GM11168 (cell line): ENCODE measurements at regions not wholly inside any gene's neighbourhood (a gene's known extent, or its start where the extent isn't known, plus 50 kb on each side); places are given as distances from the start of the nearest gene placed in this dataset.

Experiments
- in situ Hi-C: fragments of 300-500 bp; cut with MboI; formaldehyde crosslinking; loops from one replicate; pipeline ENCODE4 v1.12.0; 2022; ENCODE audit warnings: low sequenced_read_pairs; ENCODE audit not compliant: unreplicated experiment

- in situ Hi-C loops: no loop called here
Measured at GRCh38 chr21:16279731-16280581, 550.2 kb downstream of the USP25 start.

DNA sequence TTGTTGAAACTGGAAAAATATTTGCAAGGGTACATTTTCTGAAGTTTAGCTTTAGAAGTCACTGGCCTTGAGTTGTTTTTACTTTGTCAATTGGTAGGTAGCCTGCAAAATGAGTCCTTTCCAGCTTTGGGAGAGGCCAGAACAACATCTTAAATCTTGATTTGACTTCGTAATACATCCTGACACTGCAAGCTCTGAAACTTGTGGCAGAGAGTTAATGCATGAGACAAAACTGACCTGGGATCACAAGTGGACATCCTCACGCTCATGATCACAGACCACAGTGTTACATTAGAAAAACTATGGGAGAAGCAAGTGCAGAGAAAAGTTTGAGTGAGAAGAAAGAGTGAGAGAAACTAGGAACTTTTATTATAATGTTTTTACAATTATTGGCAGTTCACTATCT, 550.9 kb downstream of the USP25 start:
- in situ Hi-C loops: no loop called here

- in situ Hi-C loops: no loop called here
Measured at GRCh38 chr21:16283516-16283915, 553.7 kb downstream of the USP25 start.

GRCh38 chr21:16285605-16286126, 555.9 kb downstream of the USP25 start:
- in situ Hi-C loops: no loop called here

DNA sequence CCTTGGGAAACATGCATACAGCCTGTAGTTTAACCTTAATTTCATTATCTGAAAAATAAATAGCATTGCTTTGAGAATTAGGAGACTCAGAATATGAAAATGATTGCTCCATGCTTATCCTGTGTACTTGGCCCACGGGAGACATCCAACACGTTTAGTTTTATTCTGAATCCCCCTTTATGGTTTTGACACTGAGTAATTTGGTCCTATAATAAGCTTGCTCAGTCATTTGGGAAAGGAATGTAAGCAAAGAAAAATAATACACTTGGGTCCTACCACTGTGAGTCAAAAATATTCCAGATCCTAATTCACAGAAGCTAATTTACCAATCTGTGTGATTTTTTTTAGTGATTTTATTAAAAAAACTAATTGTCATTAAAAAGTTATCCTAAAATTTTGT, 557.3 kb downstream of the USP25 start:
- in situ Hi-C loops: no loop called here

GRCh38 chr21:16291296-16291695, 561.5 kb downstream of the USP25 start:
- in situ Hi-C loops: no loop called here

DNA sequence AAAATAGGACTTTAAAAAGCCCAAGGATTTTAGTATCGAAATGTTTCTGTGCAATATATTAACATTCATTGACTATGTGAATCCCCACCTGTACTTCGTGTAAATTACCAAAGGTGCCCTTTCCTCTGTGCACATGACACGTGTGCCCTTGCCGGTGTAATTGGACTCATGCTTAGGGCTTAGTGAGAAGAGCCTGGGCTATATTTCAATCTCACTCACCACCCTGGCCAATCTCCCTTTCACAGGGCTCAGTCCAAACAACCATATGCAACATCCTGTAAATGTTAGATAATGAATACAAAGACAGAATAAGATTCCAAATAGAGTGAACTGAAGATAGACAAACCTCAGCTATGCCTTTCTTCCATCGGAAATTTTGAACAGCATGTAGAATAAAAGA, 564.3 kb downstream of the USP25 start:
- in situ Hi-C loops: no loop called here

DNA sequence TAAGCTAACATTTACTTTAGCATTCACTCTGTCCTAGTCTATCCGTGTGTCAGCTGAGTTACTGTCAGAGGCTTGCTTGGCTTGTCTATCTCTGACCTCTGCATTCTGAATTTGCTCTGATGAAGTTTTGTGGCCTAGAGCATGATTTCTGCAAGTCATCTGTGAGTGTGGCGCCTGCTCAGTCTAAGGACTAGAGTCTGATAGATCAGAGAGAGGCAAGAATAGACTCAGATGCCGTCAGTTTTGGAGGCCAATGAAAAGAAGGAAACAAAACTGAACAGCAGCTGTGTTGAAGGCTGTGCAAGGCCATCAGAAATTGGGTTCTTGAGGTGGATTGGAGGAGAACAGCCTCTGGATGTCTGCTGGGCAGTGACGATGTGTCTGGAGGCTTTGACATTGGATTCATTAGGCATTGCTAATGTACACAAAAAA, 573.1 kb downstream of the USP25 start:
- in situ Hi-C loops: no loop called here

GRCh38 chr21:16304174-16305095, 574.7 kb downstream of the USP25 start:
- in situ Hi-C loops: no loop called here

- in situ Hi-C loops: no loop called here
Measured at GRCh38 chr21:16305686-16306085, 575.9 kb downstream of the USP25 start.

DNA sequence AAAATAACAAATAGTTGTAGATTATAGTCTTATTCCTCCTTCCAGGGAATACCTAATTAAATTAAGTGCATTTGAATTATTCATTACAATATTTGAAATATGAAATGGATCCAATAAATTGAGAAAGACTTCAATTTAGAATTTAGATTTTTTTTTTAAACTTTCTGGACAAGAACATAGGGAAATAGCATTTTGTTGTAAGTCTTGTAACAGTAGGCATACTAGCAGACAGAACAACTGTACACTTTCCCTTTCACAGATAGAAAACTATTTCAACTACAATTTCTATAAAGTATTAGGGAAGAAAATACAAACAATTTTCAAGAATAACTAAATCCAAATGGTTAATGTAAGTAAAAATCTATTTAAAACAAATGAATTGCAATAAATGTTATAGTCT, 577.5 kb downstream of the USP25 start:
- in situ Hi-C loops: no loop called here

GRCh38 chr21:16308269-16308668, 578.5 kb downstream of the USP25 start:
- in situ Hi-C loops: no loop called here

GRCh38 chr21:16309250-16309971, 579.6 kb downstream of the USP25 start:
- in situ Hi-C loops: no loop called here

DNA sequence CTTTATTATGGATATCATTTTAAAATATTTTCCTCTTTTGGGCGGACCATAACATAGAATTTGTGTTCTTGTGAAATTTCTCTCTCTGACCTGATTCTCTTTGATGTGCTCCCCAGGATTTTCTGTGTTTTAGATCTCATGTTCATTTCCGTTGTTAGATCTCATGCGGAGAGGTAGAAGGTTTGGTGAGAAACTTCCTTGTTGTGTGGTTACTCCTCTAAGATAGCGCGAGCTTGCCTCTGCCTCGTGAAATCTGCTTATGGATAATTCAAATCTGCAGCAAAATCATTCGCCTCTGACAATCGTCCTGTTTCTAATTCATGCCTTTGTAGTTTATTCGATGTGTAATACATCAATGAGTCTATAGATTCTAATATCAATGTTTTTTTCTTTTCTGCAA, 580.4 kb downstream of the USP25 start:
- in situ Hi-C loops: no loop called here

GRCh38 chr21:16311229-16311628, 581.4 kb downstream of the USP25 start:
- in situ Hi-C loops: no loop called here

DNA sequence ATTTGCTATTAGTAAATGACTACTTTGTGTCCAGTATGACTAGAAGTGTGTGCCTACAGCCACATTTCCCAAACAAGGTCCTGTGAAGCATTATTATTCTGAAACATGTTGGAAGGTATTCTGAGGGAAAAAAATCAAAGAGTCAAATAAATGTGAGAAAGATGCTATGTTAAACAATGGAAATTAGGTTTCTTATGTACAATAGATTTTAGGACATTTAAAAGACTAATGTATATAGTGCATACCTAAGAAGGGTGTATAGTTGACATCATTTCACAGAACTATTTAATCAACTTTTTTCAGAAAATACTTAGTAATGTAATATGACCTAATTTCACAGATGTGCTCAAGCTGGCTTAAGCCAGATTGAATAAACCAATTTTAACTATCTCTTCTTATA, 582.5 kb downstream of the USP25 start:
- in situ Hi-C loops: no loop called here

DNA sequence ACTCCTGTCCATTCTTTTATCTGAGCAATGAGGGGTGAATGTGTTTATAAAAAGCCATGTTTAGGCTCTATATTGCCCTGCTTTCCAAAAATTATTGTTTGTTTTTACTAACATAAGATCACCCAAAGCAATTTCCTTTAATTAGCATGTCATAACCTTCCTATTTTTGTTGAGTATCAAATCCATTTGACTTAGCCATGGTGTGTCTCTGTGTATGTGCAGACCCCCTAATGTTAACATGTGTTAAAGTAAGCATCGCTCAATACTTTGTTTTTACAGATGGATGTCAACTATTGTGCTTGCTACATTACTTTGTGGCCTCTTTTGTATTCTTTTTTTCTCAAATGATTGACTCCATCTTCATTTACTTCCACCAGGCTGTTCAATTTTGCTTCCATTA, 585.4 kb downstream of the USP25 start:
- in situ Hi-C loops: no loop called here

GRCh38 chr21:16318651-16319300, 589.0 kb downstream of the USP25 start:
- in situ Hi-C loops: no loop called here

DNA sequence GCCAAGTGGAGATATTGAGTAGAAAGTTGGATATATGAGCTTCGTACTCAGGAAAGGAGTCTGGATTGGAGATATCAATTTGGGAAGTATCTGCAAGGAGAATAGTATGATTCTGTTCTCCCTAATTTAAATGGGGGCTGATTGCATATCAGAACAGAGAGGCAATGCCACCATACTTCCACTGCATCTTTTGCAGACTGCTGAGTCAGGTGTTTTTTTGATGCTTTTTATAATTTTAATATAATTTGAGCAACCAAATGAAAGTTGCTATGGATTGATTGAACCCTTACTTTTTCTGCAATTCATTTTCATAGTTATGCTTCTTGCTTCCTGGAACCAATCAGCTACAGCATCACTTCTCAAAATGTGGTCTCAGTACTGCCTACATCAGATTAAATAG, 590.3 kb downstream of the USP25 start:
- in situ Hi-C loops: no loop called here

GRCh38 chr21:16322454-16322853, 592.7 kb downstream of the USP25 start:
- in situ Hi-C loops: no loop called here
